Endodermal cell (in vitro differentiated cells): ENCODE measurements at regions not wholly inside any gene's neighbourhood (a gene's known extent, or its start where the extent isn't known, plus 50 kb on each side); places are given as distances from the start of the nearest gene placed in this dataset.

Source experiments
- DNase-seq: peaks from one replicate; pipeline ENCODE4 v3.0.0-alpha.2; 2017
- H3K27ac ChIP-seq: 2 replicates; pipeline ENCODE4 v1.5.1; 2013; ENCODE audit warnings: mild to moderate bottlenecking, low read depth, low read length, moderate library complexity
- H3K27me3 ChIP-seq: 2 replicates; pipeline ENCODE4 v1.6.1; 2013; ENCODE audit warnings: mild to moderate bottlenecking, low read length, moderate library complexity; ENCODE audit not compliant: insufficient read depth, control insufficient read depth, poor library complexity, severe bottlenecking
- H3K36me3 ChIP-seq: 2 replicates; pipeline ENCODE4 v1.7.0; 2013; ENCODE audit warnings: mild to moderate bottlenecking, low read length, moderate library complexity; ENCODE audit not compliant: control insufficient read depth, insufficient read depth
- H3K4me1 ChIP-seq: one replicate; pipeline ENCODE4 v1.7.0; 2013; ENCODE audit warnings: low read length; ENCODE audit not compliant: control insufficient read depth, insufficient read depth
- H3K4me3 ChIP-seq: 2 replicates; pipeline ENCODE4 v1.5.1; 2013; ENCODE audit warnings: mild to moderate bottlenecking, low read length, moderate library complexity
- H3K9ac ChIP-seq: 2 replicates; pipeline ENCODE4 v1.6.1; 2013; ENCODE audit warnings: mild to moderate bottlenecking, low read length, moderate library complexity; ENCODE audit not compliant: poor library complexity, severe bottlenecking; ENCODE audit errors: extremely low read depth
- H3K9me3 ChIP-seq: 2 replicates; pipeline ENCODE4 v1.6.1; 2013; ENCODE audit warnings: mild to moderate bottlenecking, low read length, moderate library complexity; ENCODE audit not compliant: control insufficient read depth
- H3K27ac Mint-ChIP-seq: 2 replicates; pipeline ENCODE4 v1.8.0; 2020; ENCODE audit warnings: mixed read lengths
- H3K27me3 Mint-ChIP-seq: 2 replicates; pipeline ENCODE4 v1.8.0; 2021; ENCODE audit warnings: mild to moderate bottlenecking, mixed read lengths; ENCODE audit not compliant: insufficient read depth
- H3K36me3 Mint-ChIP-seq: 2 replicates; pipeline ENCODE4 v1.8.0; 2020; ENCODE audit warnings: low read depth, mixed read lengths
- H3K4me1 Mint-ChIP-seq: 2 replicates; pipeline ENCODE4 v1.8.0; 2020; ENCODE audit warnings: mixed read lengths
- H3K4me3 Mint-ChIP-seq: 2 replicates; pipeline ENCODE4 v1.8.0; 2020; ENCODE audit warnings: mild to moderate bottlenecking, moderate library complexity, mixed read lengths
- H3K9me3 Mint-ChIP-seq: 2 replicates; pipeline ENCODE4 v1.8.0; 2020; ENCODE audit warnings: mild to moderate bottlenecking, mixed read lengths
- CTCF ChIP-seq: fragments of 200-600 bp; sonication (generic); conservative IDR thresholded peaks from 2 replicates; pipeline ENCODE4 v1.5.0; 2021; ENCODE audit warnings: antibody characterized with exemption, mild to moderate bottlenecking
- WGBS, 2 experiments: methylation state at CpG; one replicate each; pipeline versions ENCODE4 v1.1.5 to v1.1.7; 2013; ENCODE audit warnings: missing lambda C conversion rate in 2 of 2, mixed read lengths in 1 of 2; ENCODE audit not compliant: insufficient coverage in 1 of 2, insufficient read length in 1 of 2; 5-methylcytosine and 5-hydroxymethylcytosine counted together

GRCh38 chr1:116290085-116290705 lies 82.8 kb upstream of the ATP1A1 start:
- Mint-ChIP-seq H3K27me3 (no peaks in the 10 kb centered on the region), H3K4me3 (no peak overlapping the region), H3K9me3 (no peaks in the 10 kb centered on the region), H3K4me1 (no peaks in the 10 kb centered on the region), H3K27ac (no peak overlapping the region), H3K36me3 (no peaks in the 10 kb centered on the region)
- H3K4me1 ChIP-seq = peaks cover 5% of the 10 kb centered on the region
- no peaks in the 10 kb centered on the region for H3K36me3 ChIP-seq
- no peak overlapping the region for H3K9ac ChIP-seq
- H3K4me3 ChIP-seq = no peak overlapping the region
- H3K27me3 ChIP-seq = no peaks in the 10 kb centered on the region
- H3K9me3 ChIP-seq = no peaks in the 10 kb centered on the region
- TF ChIP-seq CTCF = no peak
- 68 to 87% methylated on average over 2 of the region's 3 CpGs for WGBS, 2 experiments
- H3K27ac ChIP-seq = no peak overlapping the region
- DNase-seq = no peak

GRCh38 chr1:116291024-116291423 lies 82.0 kb upstream of the ATP1A1 start:
- no peaks in the 10 kb centered on the region for H3K9me3 Mint-ChIP-seq
- Histone ChIP-seq H3K27ac (no peak overlapping the region), H3K27me3 (no peaks in the 10 kb centered on the region), H3K36me3 (no peaks in the 10 kb centered on the region), H3K4me3 (no peak overlapping the region), H3K4me1 (peaks cover 5% of the 10 kb centered on the region), H3K9ac (no peak overlapping the region), H3K9me3 (no peaks in the 10 kb centered on the region)
- DNase-seq = no peak
- H3K4me1 Mint-ChIP-seq = no peaks in the 10 kb centered on the region
- H3K36me3 Mint-ChIP-seq = no peaks in the 10 kb centered on the region
- WGBS, 2 experiments = 97% methylated on average over 2 of the region's 2 CpGs; no CpG with 5 or more reads in 1 of the 2 experiments
- H3K27ac Mint-ChIP-seq = no peak overlapping the region
- H3K27me3 Mint-ChIP-seq = no peaks in the 10 kb centered on the region
- TF ChIP-seq CTCF = no peak
- H3K4me3 Mint-ChIP-seq = no peak overlapping the region

- no peaks in the 10 kb centered on the region for H3K27me3 Mint-ChIP-seq
- H3K36me3 Mint-ChIP-seq = no peaks in the 10 kb centered on the region
- Histone ChIP-seq H3K9ac (no peak overlapping the region), H3K36me3 (no peaks in the 10 kb centered on the region), H3K4me3 (no peak overlapping the region), H3K27me3 (no peaks in the 10 kb centered on the region), H3K4me1 (no peaks in the 10 kb centered on the region), H3K9me3 (no peaks in the 10 kb centered on the region), H3K27ac (no peak overlapping the region)
- H3K4me3 Mint-ChIP-seq = no peak overlapping the region
- H3K27ac Mint-ChIP-seq = no peak overlapping the region
- WGBS, 2 experiments = 71 to 86% methylated on average over 5 of the region's 5 CpGs
- DNase-seq = no peak
- TF ChIP-seq CTCF = no peak
- H3K4me1 Mint-ChIP-seq = no peaks in the 10 kb centered on the region
- peaks cover 13% of the 10 kb centered on the region for H3K9me3 Mint-ChIP-seq
These were observed 79.9 kb upstream of the ATP1A1 start for GRCh38 chr1:116292929-116293725.
